H9 (cell line): ENCODE measurements at regions not wholly inside any gene's neighbourhood (a gene's known extent, or its start where the extent isn't known, plus 50 kb on each side); places are given as distances from the start of the nearest gene placed in this dataset.

ENCODE experiments used
- DNase-seq: peaks from one replicate; pipeline ENCODE4 v3.0.0-alpha.2; 2017
- H2AFZ ChIP-seq: one replicate; pipeline ENCODE4 v1.6.1; 2013; ENCODE audit warnings: mild to moderate bottlenecking, low read length, control low read depth, moderate library complexity
- H2AK5ac ChIP-seq: 2 replicates; pipeline ENCODE4 v1.6.1; 2013; ENCODE audit warnings: low read length, control low read depth, mixed read lengths; ENCODE audit not compliant: insufficient read length
- H2BK120ac ChIP-seq: one replicate; pipeline ENCODE4 v1.6.1; 2013; ENCODE audit warnings: low read depth, mild to moderate bottlenecking, low read length, control low read depth, inconsistent platforms; ENCODE audit not compliant: poor library complexity, severe bottlenecking
- H2BK12ac ChIP-seq: 2 replicates; pipeline ENCODE4 v1.6.1; 2013; ENCODE audit warnings: low read length, control low read depth, mixed read lengths, low read depth; ENCODE audit not compliant: insufficient read length
- H2BK15ac ChIP-seq: 2 replicates; pipeline ENCODE4 v1.6.1; 2013; ENCODE audit warnings: low read depth, low read length, control low read depth
- H2BK20ac ChIP-seq: one replicate; pipeline ENCODE4 v1.6.1; 2013; ENCODE audit warnings: low read depth, mild to moderate bottlenecking, low read length, control low read depth, inconsistent platforms; ENCODE audit not compliant: poor library complexity, severe bottlenecking
- H2BK5ac ChIP-seq: 2 replicates; pipeline ENCODE4 v1.6.1; 2013; ENCODE audit warnings: low read length, control low read depth, mixed read lengths; ENCODE audit not compliant: insufficient read length
- H3K14ac ChIP-seq: 2 replicates; pipeline ENCODE4 v1.6.1; 2013; ENCODE audit warnings: low read length, control low read depth; ENCODE audit not compliant: insufficient read depth
- H3K18ac ChIP-seq: 2 replicates; pipeline ENCODE4 v1.6.1; 2013; ENCODE audit warnings: low read depth, mild to moderate bottlenecking, mixed read lengths, low read length, control low read depth; ENCODE audit not compliant: insufficient read length
- H3K23ac ChIP-seq: 2 replicates; pipeline ENCODE4 v1.6.1; 2013; ENCODE audit warnings: low read length, control low read depth, mixed read lengths, low read depth; ENCODE audit not compliant: insufficient read length
- H3K23me2 ChIP-seq: 2 replicates; pipeline ENCODE4 v1.6.1; 2013; ENCODE audit warnings: low read depth, mild to moderate bottlenecking, mixed read lengths, low read length, control low read depth; ENCODE audit not compliant: insufficient read length, poor library complexity, severe bottlenecking
- H3K27ac ChIP-seq: 2 replicates; pipeline ENCODE4 v1.5.1; 2013; ENCODE audit warnings: low read length, control low read depth, mixed read lengths, low read depth; ENCODE audit not compliant: insufficient read length
- H3K27me3 ChIP-seq: 2 replicates; pipeline ENCODE4 v1.6.1; 2013; ENCODE audit warnings: low read length, control low read depth, inconsistent platforms; ENCODE audit not compliant: insufficient read depth
- H3K4ac ChIP-seq: 2 replicates; pipeline ENCODE4 v1.6.1; 2013; ENCODE audit warnings: low read depth, mild to moderate bottlenecking, control low read depth, inconsistent platforms, low read length, moderate library complexity
- H3K4me1 ChIP-seq: 2 replicates; pipeline ENCODE4 v1.6.1; 2013; ENCODE audit warnings: low read length, control low read depth, inconsistent platforms; ENCODE audit not compliant: insufficient read depth
- H3K4me2 ChIP-seq: 2 replicates; pipeline ENCODE4 v1.6.1; 2013; ENCODE audit warnings: low read length, control low read depth, mixed read lengths; ENCODE audit not compliant: insufficient read length, insufficient read depth
- H3K56ac ChIP-seq: 2 replicates; pipeline ENCODE4 v1.6.1; 2013; ENCODE audit warnings: low read depth, mild to moderate bottlenecking, mixed read lengths, low read length, control low read depth; ENCODE audit not compliant: insufficient read length
- H3K79me1 ChIP-seq: 2 replicates; pipeline ENCODE4 v1.6.1; 2013; ENCODE audit warnings: low read depth, mild to moderate bottlenecking, moderate library complexity, low read length, control low read depth, inconsistent platforms; ENCODE audit not compliant: insufficient read depth, poor library complexity, severe bottlenecking
- H3K79me2 ChIP-seq: 2 replicates; pipeline ENCODE4 v1.6.1; 2013; ENCODE audit warnings: low read length, control low read depth, inconsistent platforms; ENCODE audit not compliant: insufficient read depth
- H3K9ac ChIP-seq: 2 replicates; pipeline ENCODE4 v1.6.1; 2013; ENCODE audit warnings: low read length, control low read depth, mixed read lengths; ENCODE audit not compliant: insufficient read length; ENCODE audit errors: extremely low read depth
- H3K9me3 ChIP-seq: one replicate; pipeline ENCODE4 v1.6.1; 2013; ENCODE audit warnings: low read depth, low read length, inconsistent platforms; ENCODE audit not compliant: control insufficient read depth
- H3T11ph ChIP-seq: one replicate; pipeline ENCODE4 v1.6.1; 2013; ENCODE audit warnings: mild to moderate bottlenecking, low read length, control low read depth, inconsistent platforms
- H4K20me1 ChIP-seq: one replicate; pipeline ENCODE4 v1.6.1; 2013; ENCODE audit not compliant: control insufficient read depth, insufficient read length, insufficient read depth
- H4K5ac ChIP-seq: 2 replicates; pipeline ENCODE4 v1.6.1; 2013; ENCODE audit warnings: low read depth, mild to moderate bottlenecking, mixed read lengths, low read length, control low read depth; ENCODE audit not compliant: insufficient read length
- H4K8ac ChIP-seq: replicated peaks from 2 replicates; pipeline ENCODE4 v1.6.1; 2013; ENCODE audit warnings: low read length, control low read depth, mixed read lengths, low read depth; ENCODE audit not compliant: insufficient read length
- H4K91ac ChIP-seq: 2 replicates; pipeline ENCODE4 v1.6.1; 2013; ENCODE audit warnings: low read depth, mild to moderate bottlenecking, moderate library complexity, mixed read lengths, low read length, control low read depth; ENCODE audit not compliant: insufficient read length
- H3K27ac Mint-ChIP-seq, 3 experiments: 2 replicates in 2 of 3; 3 replicates in 1 of 3; pipeline ENCODE4 v1.8.0; 2020 to 2021; ENCODE audit warnings: mixed read lengths in 3 of 3, mild to moderate bottlenecking in 1 of 3, moderate library complexity in 1 of 3
- H3K27me3 Mint-ChIP-seq: 2 replicates; pipeline ENCODE4 v1.8.0; 2021; ENCODE audit warnings: low read depth, mild to moderate bottlenecking, moderate library complexity, mixed read lengths
- H3K36me3 Mint-ChIP-seq, 3 experiments: 2 replicates in 2 of 3; 3 replicates in 1 of 3; pipeline ENCODE4 v1.8.0; 2020 to 2021; ENCODE audit warnings: low read depth in 3 of 3, mixed read lengths in 3 of 3; ENCODE audit not compliant: insufficient read depth in 1 of 3
- H3K4me1 Mint-ChIP-seq, 2 experiments: 2 replicates each; pipeline ENCODE4 v1.8.0; 2020; ENCODE audit warnings: mixed read lengths in 2 of 2
- H3K4me3 Mint-ChIP-seq, 2 experiments: 2 replicates in 1 of 2; 3 replicates in 1 of 2; pipeline ENCODE4 v1.8.0; 2020 to 2021; ENCODE audit warnings: mild to moderate bottlenecking in 2 of 2, mixed read lengths in 2 of 2, moderate library complexity in 1 of 2
- H3K9me3 Mint-ChIP-seq, 2 experiments: 2 replicates in 1 of 2; 3 replicates in 1 of 2; pipeline ENCODE4 v1.8.0; 2020; ENCODE audit warnings: mild to moderate bottlenecking in 2 of 2, mixed read lengths in 2 of 2, moderate library complexity in 1 of 2
- WGBS: extraction: QIAGEN DNeasy Blood & Tissue Kit; methylation state at CpG from one replicate; pipeline ENCODE4 v1.1.7; 2013; ENCODE audit warnings: missing lambda C conversion rate, low lambda C conversion rate, mixed read lengths; ENCODE audit not compliant: insufficient read length; ENCODE audit errors: extremely low coverage; 5-methylcytosine and 5-hydroxymethylcytosine counted together
- TF ChIP-seq, protein P1 (sequence below): fragments of 200-600 bp; sonication (generic); conservative IDR thresholded peaks from 3 replicates; pipeline ENCODE4 v1.8.0; 2021; ENCODE audit warnings: antibody characterized with exemption, mild to moderate bottlenecking

DNA sequence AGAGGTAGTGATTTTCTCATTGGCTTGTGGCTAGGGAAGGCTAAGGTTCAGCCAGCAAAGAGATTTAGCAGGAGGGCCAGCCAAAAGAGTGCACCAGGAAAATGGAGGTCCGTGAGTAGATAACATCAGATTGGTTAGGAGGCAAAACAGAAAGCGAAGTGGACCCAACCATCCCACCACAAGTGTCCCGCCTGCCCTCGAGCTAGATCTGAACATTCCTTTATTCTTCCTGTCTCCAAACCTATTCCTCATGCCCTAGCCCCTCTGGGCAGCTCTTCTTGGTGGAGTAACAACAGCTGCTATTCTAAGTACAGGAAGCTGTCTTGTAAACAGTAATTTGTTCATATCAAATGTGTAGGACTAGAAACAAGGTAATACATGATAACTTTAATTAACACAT lies 85.7 kb upstream of the BET1 start:
- Histone ChIP-seq H3K23me2 (no peaks in the 10 kb centered on the region), H3K79me1 (no peaks in the 10 kb centered on the region), H4K91ac (no peak overlapping the region), H4K20me1 (no peaks in the 10 kb centered on the region), H2AFZ (no peak overlapping the region), H3K56ac (no peak overlapping the region), H3K14ac (no peak overlapping the region), H3K9me3 (no peaks in the 10 kb centered on the region), H3K9ac (no peak overlapping the region), H3K4ac (no peak overlapping the region), H2BK12ac (no peak overlapping the region), H3K27ac (no peak overlapping the region), H2AK5ac (no peak overlapping the region), H4K5ac (no peak overlapping the region), H2BK120ac (no peak overlapping the region), H2BK15ac (no peak overlapping the region), H3K4me1 (no peaks in the 10 kb centered on the region; the same call in 1 of the 2 replicates), H3K18ac (no peak overlapping the region), H3K4me2 (no peak overlapping the region), H4K8ac (no peak overlapping the region), H2BK5ac (no peak overlapping the region), H3K23ac (no peak overlapping the region), H2BK20ac (no peak overlapping the region), H3K79me2 (no peaks in the 10 kb centered on the region), H3K27me3 (no peaks in the 10 kb centered on the region), H3T11ph (no peak overlapping the region)
- TF ChIP-seq, protein P1, sequence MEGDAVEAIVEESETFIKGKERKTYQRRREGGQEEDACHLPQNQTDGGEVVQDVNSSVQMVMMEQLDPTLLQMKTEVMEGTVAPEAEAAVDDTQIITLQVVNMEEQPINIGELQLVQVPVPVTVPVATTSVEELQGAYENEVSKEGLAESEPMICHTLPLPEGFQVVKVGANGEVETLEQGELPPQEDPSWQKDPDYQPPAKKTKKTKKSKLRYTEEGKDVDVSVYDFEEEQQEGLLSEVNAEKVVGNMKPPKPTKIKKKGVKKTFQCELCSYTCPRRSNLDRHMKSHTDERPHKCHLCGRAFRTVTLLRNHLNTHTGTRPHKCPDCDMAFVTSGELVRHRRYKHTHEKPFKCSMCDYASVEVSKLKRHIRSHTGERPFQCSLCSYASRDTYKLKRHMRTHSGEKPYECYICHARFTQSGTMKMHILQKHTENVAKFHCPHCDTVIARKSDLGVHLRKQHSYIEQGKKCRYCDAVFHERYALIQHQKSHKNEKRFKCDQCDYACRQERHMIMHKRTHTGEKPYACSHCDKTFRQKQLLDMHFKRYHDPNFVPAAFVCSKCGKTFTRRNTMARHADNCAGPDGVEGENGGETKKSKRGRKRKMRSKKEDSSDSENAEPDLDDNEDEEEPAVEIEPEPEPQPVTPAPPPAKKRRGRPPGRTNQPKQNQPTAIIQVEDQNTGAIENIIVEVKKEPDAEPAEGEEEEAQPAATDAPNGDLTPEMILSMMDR, result no peak
- H3K4me3 Mint-ChIP-seq, result no peak overlapping the region
- no peak overlapping the region for H3K27ac Mint-ChIP-seq
- no peaks in the 10 kb centered on the region for H3K9me3 Mint-ChIP-seq
- H3K27me3 Mint-ChIP-seq, result no peaks in the 10 kb centered on the region; the same call in 1 of the 2 replicates
- no peak for DNase-seq
- H3K36me3 Mint-ChIP-seq, result no peaks in the 10 kb centered on the region; a peak in 1 of 7 replicates
- no CpG with 5 or more reads among the region's 4 CpGs for WGBS
- H3K4me1 Mint-ChIP-seq, result peaks cover 23 to 25% of the 10 kb centered on the region in 2 experiments
